Epithelial cell of esophagus (primary cell): ENCODE measurements at regions not wholly inside any gene's neighbourhood (a gene's known extent, or its start where the extent isn't known, plus 50 kb on each side); places are given as distances from the start of the nearest gene placed in this dataset.

Experiments used
- DNase-seq: peaks from one replicate; pipeline ENCODE4 v3.0.0; 2010; ENCODE audit warnings: low read depth
- H3K4me3 ChIP-seq: 2 replicates; pipeline ENCODE4 v1.5.1; 2011; ENCODE audit warnings: mild to moderate bottlenecking, low read length, control low read depth
- CTCF ChIP-seq: IDR thresholded peaks from 2 replicates; pipeline ENCODE4 v1.5.1; 2011; ENCODE audit warnings: low read depth, mild to moderate bottlenecking, low read length, control low read depth, inconsistent platforms; ENCODE audit not compliant: insufficient read depth; ENCODE audit errors: missing control alignments

- no peak overlapping the region for H3K4me3 ChIP-seq
- no peak for DNase-seq
- TF ChIP-seq CTCF = no peak
Measured at GRCh38 chr10:113430634-113431397, 122.0 kb upstream of the HABP2 start.

- no peak for DNase-seq
- no peak for TF ChIP-seq CTCF
- H3K4me3 ChIP-seq = no peak overlapping the region
Measured at GRCh38 chr10:113431398-113432160, 121.3 kb upstream of the HABP2 start.

- no peak overlapping the region for H3K4me3 ChIP-seq
- no peak for DNase-seq
- TF ChIP-seq CTCF = no peak
Measured at GRCh38 chr10:113433711-113434110, 119.1 kb upstream of the HABP2 start.

GRCh38 chr10:113434315-113434714 lies 118.5 kb upstream of the HABP2 start:
- no peak for TF ChIP-seq CTCF
- no peak for DNase-seq
- no peak overlapping the region for H3K4me3 ChIP-seq

GRCh38 chr10:113434950-113435349 lies 117.9 kb upstream of the HABP2 start:
- DNase-seq = no peak
- H3K4me3 ChIP-seq = no peak overlapping the region

GRCh38 chr10:113435881-113436280 lies 117.0 kb upstream of the HABP2 start:
- peak; percentile 11 for DNase-seq
- TF ChIP-seq CTCF = no peak
- no peak overlapping the region for H3K4me3 ChIP-seq

More at GRCh38 chr10:113434950-113435349, 117.9 kb upstream of the HABP2 start:
- no peak for TF ChIP-seq CTCF

- H3K4me3 ChIP-seq = no peak overlapping the region
- no peak for DNase-seq
- TF ChIP-seq CTCF = no peak
Measured at GRCh38 chr10:113436851-113437250, 116.0 kb upstream of the HABP2 start.
